ENCODE measurements at regions not wholly inside any gene's neighbourhood (a gene's known extent, or its start where the extent isn't known, plus 50 kb on each side); places are given as distances from the start of the nearest gene placed in this dataset.
A peak's percentile ranks its signal among the peaks of the same experiment; 100 is the strongest.

GRCh38 chr16:85173981-85174751, 61.9 kb upstream of the CIBAR2 start:
- DNase-seq (ENCODE audit: low spot score) = no peak
- no peaks in the 10 kb centered on the region for H3K9me3 Mint-ChIP-seq (ENCODE audit: unreplicated experiment)
- peak overlapping the region; percentile 76 for H3K4me3 Mint-ChIP-seq (ENCODE audit: unreplicated experiment)
- H3K27ac Mint-ChIP-seq (ENCODE audit: unreplicated experiment) = peak overlapping the region; percentile 98
- no peak for TF ChIP-seq CTCF (IDR thresholded peaks at IDR 0.05; ENCODE audit: unreplicated experiment)
- H3K36me3 Mint-ChIP-seq (ENCODE audit: low read depth, unreplicated experiment) = peaks cover 4% of the 10 kb centered on the region
- peaks cover 58% of the 10 kb centered on the region for H3K4me1 Mint-ChIP-seq (ENCODE audit: unreplicated experiment)
- peaks cover 33% of the 10 kb centered on the region for H3K27me3 Mint-ChIP-seq (ENCODE audit: unreplicated experiment)

- no peak for DNase-seq (ENCODE audit: low spot score)
- Mint-ChIP-seq H3K27ac (ENCODE audit: unreplicated experiment) (peak overlapping the region; percentile 87), H3K36me3 (ENCODE audit: low read depth, unreplicated experiment) (peaks cover 4% of the 10 kb centered on the region), H3K4me3 (ENCODE audit: unreplicated experiment) (peak overlapping the region; percentile 85), H3K4me1 (ENCODE audit: unreplicated experiment) (peaks cover 58% of the 10 kb centered on the region), H3K27me3 (ENCODE audit: unreplicated experiment) (peaks cover 33% of the 10 kb centered on the region), H3K9me3 (ENCODE audit: unreplicated experiment) (no peaks in the 10 kb centered on the region)
- TF ChIP-seq CTCF (IDR thresholded peaks at IDR 0.05; ENCODE audit: unreplicated experiment) = no peak
Observed at GRCh38 chr16:85174871-85175723, 62.8 kb upstream of the CIBAR2 start.

GRCh38 chr16:85175724-85176233, 63.5 kb upstream of the CIBAR2 start:
- Mint-ChIP-seq H3K4me3 (ENCODE audit: unreplicated experiment) (no peak overlapping the region), H3K27me3 (ENCODE audit: unreplicated experiment) (peaks cover 33% of the 10 kb centered on the region), H3K27ac (ENCODE audit: unreplicated experiment) (no peak overlapping the region), H3K36me3 (ENCODE audit: low read depth, unreplicated experiment) (peaks cover 4% of the 10 kb centered on the region), H3K4me1 (ENCODE audit: unreplicated experiment) (peaks cover 58% of the 10 kb centered on the region), H3K9me3 (ENCODE audit: unreplicated experiment) (no peaks in the 10 kb centered on the region)
- no peak for DNase-seq (ENCODE audit: low spot score)
- TF ChIP-seq CTCF (IDR thresholded peaks at IDR 0.05; ENCODE audit: unreplicated experiment) = no peak

GRCh38 chr16:85176541-85177447, 64.5 kb upstream of the CIBAR2 start:
- Mint-ChIP-seq H3K9me3 (ENCODE audit: unreplicated experiment) (no peaks in the 10 kb centered on the region), H3K27ac (ENCODE audit: unreplicated experiment) (no peak overlapping the region), H3K36me3 (ENCODE audit: low read depth, unreplicated experiment) (peaks cover 3% of the 10 kb centered on the region), H3K4me1 (ENCODE audit: unreplicated experiment) (peaks cover 52% of the 10 kb centered on the region), H3K4me3 (ENCODE audit: unreplicated experiment) (peak overlapping the region; percentile 23), H3K27me3 (ENCODE audit: unreplicated experiment) (peaks cover 30% of the 10 kb centered on the region)
- TF ChIP-seq CTCF (IDR thresholded peaks at IDR 0.05; ENCODE audit: unreplicated experiment) = no peak
- no peak for DNase-seq (ENCODE audit: low spot score)

All from endothelial cell (in vitro differentiated cells).